Endothelial cell of umbilical vein (primary cell): ENCODE measurements at regions not wholly inside any gene's neighbourhood (a gene's known extent, or its start where the extent isn't known, plus 50 kb on each side); places are given as distances from the start of the nearest gene placed in this dataset.

ENCODE experiments used
- BruUV-seq: library from RNA; stranded (reverse); fragments of 400-500 nt; replicated peaks from 2 replicates; lab custom pipeline; 2021; lab: Mats Ljungman, UMichigan
- CTCF ChIA-PET: fragments of 300-600, 350-600 bp; sonication (Branson Sonifier 250); formaldehyde crosslinking; loops from one replicate; lab custom pipeline; 2021; ENCODE audit warnings: antibody characterized with exemption, inconsistent platforms; lab: Charles Lee
- POLR2A ChIA-PET: fragments of 300-600, 350-600 bp; sonication (Branson Sonifier 250); formaldehyde crosslinking; loops from one replicate; lab custom pipeline; 2021; ENCODE audit warnings: antibody characterized with exemption, inconsistent platforms; lab: Charles Lee
- DNase-seq: peaks from one replicate; pipeline ENCODE4 v3.0.0-alpha.2; 2011; ENCODE audit warnings: low read depth, low spot score
- FAIRE-seq: peaks from 2 replicates; lab custom pipeline; 2011; peaks lifted over from hg19 to GRCh38; lab: Jason Lieb, UNC
- H2AFZ ChIP-seq: 2 replicates; pipeline ENCODE4 v1.6.0; 2012; ENCODE audit warnings: low read depth, low read length, control low read depth, inconsistent platforms
- H3K27ac ChIP-seq: 2 replicates; pipeline ENCODE4 v1.5.1; 2011; ENCODE audit warnings: low read depth, mild to moderate bottlenecking, control low read depth, low read length, moderate library complexity; ENCODE audit not compliant: insufficient read depth
- H3K27me3 ChIP-seq, 2 experiments: 2 replicates each; pipeline versions ENCODE4 v1.6.0 to v1.6.1; 2011; ENCODE audit warnings: low read length in 2 of 2, mixed read lengths in 1 of 2; ENCODE audit not compliant: control insufficient read depth in 2 of 2, insufficient read depth in 2 of 2
- H3K36me3 ChIP-seq, 2 experiments: 2 replicates in 1 of 2; 3 replicates in 1 of 2; pipeline ENCODE4 v1.5.1; 2011; ENCODE audit warnings: low read length in 2 of 2, mild to moderate bottlenecking in 1 of 2, moderate library complexity in 1 of 2; ENCODE audit not compliant: control insufficient read depth in 2 of 2, insufficient read depth in 2 of 2; ENCODE audit errors: extremely low read depth in 1 of 2
- H3K4me1 ChIP-seq: 3 replicates; pipeline ENCODE4 v1.5.1; 2011; ENCODE audit warnings: mild to moderate bottlenecking, low read length; ENCODE audit not compliant: control insufficient read depth, insufficient read depth; ENCODE audit errors: extremely low read depth
- H3K4me2 ChIP-seq: 2 replicates; pipeline ENCODE4 v1.6.1; 2011; ENCODE audit warnings: low read length, control low read depth, mixed read lengths; ENCODE audit not compliant: insufficient read depth
- H3K4me3 ChIP-seq, 3 experiments: fragments of 200-600 bp in 1 of 3; sonication (generic), shearing (Covaris generic) in 1 of 3; replicated peaks in 1 of 3; 2 replicates each; pipeline ENCODE4 v1.5.1; 2011 to 2016; ENCODE audit warnings: control low read depth in 3 of 3, low read length in 3 of 3, mild to moderate bottlenecking in 2 of 3, inconsistent platforms in 1 of 3, low read depth in 1 of 3, moderate library complexity in 1 of 3; ENCODE audit not compliant: insufficient read depth in 1 of 3
- H3K79me2 ChIP-seq: 2 replicates; pipeline ENCODE4 v1.6.0; 2012; ENCODE audit warnings: low read length, inconsistent platforms; ENCODE audit not compliant: control insufficient read depth, insufficient read depth
- H3K9ac ChIP-seq: replicated peaks from 2 replicates; pipeline ENCODE3; 2011; ENCODE audit warnings: low read length, control low read depth; ENCODE audit not compliant: insufficient read depth; ENCODE audit errors: extremely low read depth
- H3K9me1 ChIP-seq: replicated peaks from 3 replicates; pipeline ENCODE4 v1.6.0; 2011; ENCODE audit warnings: mild to moderate bottlenecking, low read length; ENCODE audit not compliant: control insufficient read depth, insufficient read depth; ENCODE audit errors: extremely low read depth
- H3K9me3 ChIP-seq: replicated peaks from 2 replicates; pipeline ENCODE4 v1.5.1; 2012; ENCODE audit warnings: low read length, inconsistent platforms; ENCODE audit not compliant: control insufficient read depth, insufficient read depth
- H4K20me1 ChIP-seq: replicated peaks from 2 replicates; pipeline ENCODE3; 2011; ENCODE audit warnings: mild to moderate bottlenecking, low read length; ENCODE audit not compliant: control insufficient read depth, insufficient read depth; ENCODE audit errors: extremely low read depth
- EZH2 ChIP-seq: IDR thresholded peaks from 2 replicates; pipeline ENCODE4 v1.6.1; 2012; ENCODE audit warnings: borderline replicate concordance, low read depth, mild to moderate bottlenecking, moderate library complexity, low read length, inconsistent platforms; ENCODE audit not compliant: severe bottlenecking
- FOS ChIP-seq: IDR thresholded peaks from 2 replicates; pipeline ENCODE4 v1.6.1; 2011; ENCODE audit warnings: mild to moderate bottlenecking, low read length, moderate library complexity, borderline replicate concordance; ENCODE audit not compliant: insufficient read depth
- GATA2 ChIP-seq: IDR thresholded peaks from 2 replicates; pipeline ENCODE4 v1.7.0; 2011; ENCODE audit warnings: low read depth, mild to moderate bottlenecking, moderate library complexity, mixed read lengths, low read length; ENCODE audit not compliant: insufficient read length, insufficient read depth
- JUN ChIP-seq: IDR thresholded peaks from 2 replicates; pipeline ENCODE4 v1.6.1; 2011; ENCODE audit warnings: borderline replicate concordance, low read depth; ENCODE audit not compliant: insufficient read length, insufficient read depth
- MAX ChIP-seq: IDR thresholded peaks from 2 replicates; pipeline ENCODE4 v1.6.1; 2011; ENCODE audit not compliant: insufficient read depth, insufficient read length
- MYC ChIP-seq: IDR thresholded peaks from one replicate; pipeline ENCODE4 v1.6.1; 2011; ENCODE audit warnings: mild to moderate bottlenecking, low read depth, low read length
- POLR2A ChIP-seq: IDR thresholded peaks from 2 replicates; pipeline ENCODE4 v1.6.1; 2012; ENCODE audit warnings: low read depth, mild to moderate bottlenecking, control low read depth, low read length
- POLR2AphosphoS5 ChIP-seq: IDR thresholded peaks from 2 replicates; pipeline ENCODE4 v1.6.1; 2012; ENCODE audit warnings: low read depth, mild to moderate bottlenecking, control low read depth, low read length, moderate library complexity; ENCODE audit not compliant: insufficient read depth
- dilution Hi-C: fragments of 300-500 bp; cut with MboI; formaldehyde crosslinking; loops from one replicate; pipeline ENCODE4 v1.15.0; 2019; ENCODE audit warnings: low sequenced_read_pairs; ENCODE audit not compliant: extremely low pct_ligation_motif_present
- intact Hi-C: fragments of 100-400 bp; cut with micrococcal nuclease; formaldehyde crosslinking; loops from one replicate; pipeline ENCODE4 v1.10.0; 2022
- TF ChIP-seq, protein P1 (sequence below), 2 donors: IDR thresholded peaks; 1 replicate in 1 of 2; 2 replicates in 1 of 2; pipeline ENCODE4 v1.5.1; 2011; ENCODE audit warnings: low read length in 2 of 2, mild to moderate bottlenecking in 2 of 2, moderate library complexity in 2 of 2, control low read depth in 1 of 2, inconsistent platforms in 1 of 2, low read depth in 1 of 2; ENCODE audit not compliant: insufficient read depth in 1 of 2; ENCODE audit errors: extremely low read depth in 1 of 2

- Histone ChIP-seq H3K79me2 (no peaks in the 10 kb centered on the region), H3K9ac (no peak overlapping the region), H3K9me3 (no peaks in the 10 kb centered on the region), H2AFZ (no peak overlapping the region), H3K27ac (no peak overlapping the region), H3K4me1 (no peaks in the 10 kb centered on the region), H3K36me3 (no peaks in the 10 kb centered on the region), H3K4me3 (no peak overlapping the region), H3K4me2 (no peak overlapping the region), H3K27me3 (no peaks in the 10 kb centered on the region), H3K9me1 (no peaks in the 10 kb centered on the region), H4K20me1 (no peaks in the 10 kb centered on the region)
- DNase-seq: no peak
- CTCF ChIA-PET: interaction anchor here (1.0 kb wide), 1 partner anchor 21 kb away, joined by 3 read pairs; no protein-coding TSS in a partner anchor
- BruUV-seq: no TSS peak
- intact Hi-C loops: no loop called here
- POLR2A ChIA-PET: no interaction called here
- TF ChIP-seq MAX (no peak), POLR2AphosphoS5 (no peak), MYC (no peak), EZH2 (no peak), JUN (no peak), POLR2A (no peak), GATA2 (no peak), FOS (no peak)
- TF ChIP-seq, protein P1, sequence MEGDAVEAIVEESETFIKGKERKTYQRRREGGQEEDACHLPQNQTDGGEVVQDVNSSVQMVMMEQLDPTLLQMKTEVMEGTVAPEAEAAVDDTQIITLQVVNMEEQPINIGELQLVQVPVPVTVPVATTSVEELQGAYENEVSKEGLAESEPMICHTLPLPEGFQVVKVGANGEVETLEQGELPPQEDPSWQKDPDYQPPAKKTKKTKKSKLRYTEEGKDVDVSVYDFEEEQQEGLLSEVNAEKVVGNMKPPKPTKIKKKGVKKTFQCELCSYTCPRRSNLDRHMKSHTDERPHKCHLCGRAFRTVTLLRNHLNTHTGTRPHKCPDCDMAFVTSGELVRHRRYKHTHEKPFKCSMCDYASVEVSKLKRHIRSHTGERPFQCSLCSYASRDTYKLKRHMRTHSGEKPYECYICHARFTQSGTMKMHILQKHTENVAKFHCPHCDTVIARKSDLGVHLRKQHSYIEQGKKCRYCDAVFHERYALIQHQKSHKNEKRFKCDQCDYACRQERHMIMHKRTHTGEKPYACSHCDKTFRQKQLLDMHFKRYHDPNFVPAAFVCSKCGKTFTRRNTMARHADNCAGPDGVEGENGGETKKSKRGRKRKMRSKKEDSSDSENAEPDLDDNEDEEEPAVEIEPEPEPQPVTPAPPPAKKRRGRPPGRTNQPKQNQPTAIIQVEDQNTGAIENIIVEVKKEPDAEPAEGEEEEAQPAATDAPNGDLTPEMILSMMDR (IDR thresholded peaks at IDR 0.05; ENCODE audit: extremely low read depth in 1 of 2, insufficient read depth in 1 of 2, low read depth in 1 of 2, low read length in 2 of 2): no peak
- FAIRE-seq: no peak
- dilution Hi-C loops: no loop called here
These were observed 245.6 kb upstream of the DAB2 start for GRCh38 chr5:39670391-39670790.
